Calu3 (cell line): ENCODE measurements at regions not wholly inside any gene's neighbourhood (a gene's known extent, or its start where the extent isn't known, plus 50 kb on each side); places are given as distances from the start of the nearest gene placed in this dataset.

Experiments
- BruUV-seq: library from RNA; stranded (reverse); fragments of 400-500 nt; replicated peaks from 2 replicates; lab custom pipeline; 2021; lab: Mats Ljungman, UMichigan
- CTCF ChIA-PET: fragments of 300-600 bp; sonication (Branson Sonifier 250); formaldehyde crosslinking; loops from one replicate; lab custom pipeline; 2022; ENCODE audit warnings: antibody characterized with exemption; lab: Charles Lee
- DNase-seq: peaks from one replicate; pipeline ENCODE4 v3.0.0; 2022
- H3K27ac Mint-ChIP-seq: one replicate; pipeline ENCODE4 v1.8.0; 2022; ENCODE audit warnings: mixed read lengths; ENCODE audit not compliant: unreplicated experiment
- H3K27me3 Mint-ChIP-seq: one replicate; pipeline ENCODE4 v1.8.0; 2022; ENCODE audit warnings: mixed read lengths; ENCODE audit not compliant: unreplicated experiment
- H3K36me3 Mint-ChIP-seq: one replicate; pipeline ENCODE4 v1.8.0; 2022; ENCODE audit warnings: mild to moderate bottlenecking, moderate library complexity, mixed read lengths; ENCODE audit not compliant: insufficient read depth, unreplicated experiment
- H3K4me1 Mint-ChIP-seq: one replicate; pipeline ENCODE4 v1.8.0; 2022; ENCODE audit warnings: mild to moderate bottlenecking, low read depth, mixed read lengths; ENCODE audit not compliant: unreplicated experiment
- H3K4me3 Mint-ChIP-seq: one replicate; pipeline ENCODE4 v1.8.0; 2022; ENCODE audit warnings: mild to moderate bottlenecking, low read depth, moderate library complexity, mixed read lengths; ENCODE audit not compliant: unreplicated experiment
- H3K9me3 Mint-ChIP-seq: one replicate; pipeline ENCODE4 v1.8.0; 2022; ENCODE audit warnings: low read depth, mixed read lengths; ENCODE audit not compliant: unreplicated experiment
- CTCF ChIP-seq: fragments of 200-600 bp; IDR thresholded peaks from one replicate; pipeline ENCODE4 v1.8.0; 2022; ENCODE audit warnings: antibody characterized with exemption; ENCODE audit not compliant: unreplicated experiment
- intact Hi-C: fragments of 100-400 bp; cut with micrococcal nuclease; formaldehyde crosslinking; loops from one replicate; pipeline ENCODE4 v1.10.0; 2022; ENCODE audit not compliant: unreplicated experiment

GRCh38 chr2:41379496-41380221 is 668.2 kb upstream of the PKDCC start:
- Mint-ChIP-seq H3K27me3 (no peaks in the 10 kb centered on the region), H3K27ac (no peak overlapping the region), H3K4me1 (no peaks in the 10 kb centered on the region), H3K9me3 (no peaks in the 10 kb centered on the region), H3K4me3 (no peak overlapping the region), H3K36me3 (no peaks in the 10 kb centered on the region)
- BruUV-seq = no TSS peak
- intact Hi-C loops = no loop called here
- no peak for TF ChIP-seq CTCF
- DNase-seq = no peak
- CTCF ChIA-PET = no interaction called here

- no peaks in the 10 kb centered on the region for H3K27me3 Mint-ChIP-seq
- H3K4me3 Mint-ChIP-seq = no peak overlapping the region
- TF ChIP-seq CTCF = no peak
- H3K27ac Mint-ChIP-seq = no peak overlapping the region
- no peaks in the 10 kb centered on the region for H3K36me3 Mint-ChIP-seq
- BruUV-seq = no TSS peak
- H3K4me1 Mint-ChIP-seq = no peaks in the 10 kb centered on the region
- DNase-seq = no peak
- intact Hi-C loops = no loop called here
- no peaks in the 10 kb centered on the region for H3K9me3 Mint-ChIP-seq
- CTCF ChIA-PET = no interaction called here
Measured at GRCh38 chr2:41381701-41382100, 666.1 kb upstream of the PKDCC start.

- no peak overlapping the region for H3K4me3 Mint-ChIP-seq
- H3K9me3 Mint-ChIP-seq = peaks cover 3% of the 10 kb centered on the region
- no peak for TF ChIP-seq CTCF
- H3K4me1 Mint-ChIP-seq = no peaks in the 10 kb centered on the region
- BruUV-seq = no TSS peak
- H3K27me3 Mint-ChIP-seq = no peaks in the 10 kb centered on the region
- no peak for DNase-seq
- intact Hi-C loops = no loop called here
- no peaks in the 10 kb centered on the region for H3K36me3 Mint-ChIP-seq
- CTCF ChIA-PET = no interaction called here
- H3K27ac Mint-ChIP-seq = no peak overlapping the region
Measured at GRCh38 chr2:41387519-41387918, 660.3 kb upstream of the PKDCC start.

GRCh38 chr2:41393621-41394020 is 654.2 kb upstream of the PKDCC start:
- H3K27ac Mint-ChIP-seq = no peak overlapping the region
- no peaks in the 10 kb centered on the region for H3K27me3 Mint-ChIP-seq
- no peak for DNase-seq
- H3K9me3 Mint-ChIP-seq = peaks cover 9% of the 10 kb centered on the region
- CTCF ChIA-PET = no interaction called here
- TF ChIP-seq CTCF = no peak
- H3K4me3 Mint-ChIP-seq = no peak overlapping the region
- H3K36me3 Mint-ChIP-seq = no peaks in the 10 kb centered on the region
- BruUV-seq = no TSS peak
- no peaks in the 10 kb centered on the region for H3K4me1 Mint-ChIP-seq
- intact Hi-C loops = no loop called here
